Gastroesophageal sphincter (tissue), 3 donors: ENCODE measurements at regions not wholly inside any gene's neighbourhood (a gene's known extent, or its start where the extent isn't known, plus 50 kb on each side); places are given as distances from the start of the nearest gene placed in this dataset.

ENCODE experiments used
- CTCF ChIP-seq, 4 experiments: fragments of 200-600 bp in 2 of 4; fragments of 450-650 bp in 2 of 4; sonication (generic) in 1 of 4; IDR thresholded peaks; one replicate each; pipeline ENCODE4 v1.5.1; 2017 to 2019; ENCODE audit warnings: antibody characterized with exemption in 4 of 4, mild to moderate bottlenecking in 2 of 4, moderate library complexity in 2 of 4
- POLR2A ChIP-seq, 2 donors: fragments of 450-650 bp; IDR thresholded peaks; one replicate each; pipeline ENCODE4 v1.6.1; 2017; ENCODE audit warnings: antibody characterized with exemption in 2 of 2, mild to moderate bottlenecking in 2 of 2, moderate library complexity in 1 of 2
- POLR2AphosphoS5 ChIP-seq: sonication (generic); formaldehyde crosslinking; IDR thresholded peaks from one replicate; pipeline ENCODE4 v1.6.1; 2017; ENCODE audit warnings: antibody characterized with exemption

- no peak for TF ChIP-seq CTCF (IDR thresholded peaks at IDR 0.05)
- TF ChIP-seq POLR2A (IDR thresholded peaks at IDR 0.05) = no peak
- no peak for TF ChIP-seq POLR2AphosphoS5
Measured at GRCh38 chr2:8607606-8608005, 74.2 kb upstream of the ID2 start.
